HepG2 (cell line): ENCODE measurements at regions not wholly inside any gene's neighbourhood (a gene's known extent, or its start where the extent isn't known, plus 50 kb on each side); places are given as distances from the start of the nearest gene placed in this dataset.

Experiments
- ATAC-seq: fragments of 200-7000 bp; cut with Tn5 transposase; 3 replicates; pipeline ENCODE4 v1.9.1; 2020; ENCODE audit warnings: mild to moderate bottlenecking, moderate library complexity
- BruUV-seq: library from RNA; stranded (reverse); fragments of 400-500 nt; replicated peaks from 2 replicates; lab custom pipeline; 2021; lab: Mats Ljungman, UMichigan
- CTCF ChIA-PET: fragments of 300-600 bp; formaldehyde crosslinking; extraction: SDS; loops from one replicate; lab custom pipeline; 2021; ENCODE audit warnings: low total read pairs, inconsistent platforms, low intra/inter-chr PET ratio; lab: Yijun Ruan, JAX
- POLR2A ChIA-PET: fragments of 350-600 bp; sonication (Branson Sonifier 250); formaldehyde crosslinking; loops from one replicate; lab custom pipeline; 2020; ENCODE audit warnings: antibody characterized with exemption, inconsistent platforms; lab: Yijun Ruan, JAX
- DNase-seq: peaks from one replicate; pipeline ENCODE4 v3.0.0-alpha.2; 2015; ENCODE audit warnings: low spot score
- FAIRE-seq: peaks from 3 replicates; lab custom pipeline; 2011; peaks lifted over from hg19 to GRCh38; lab: Jason Lieb, UNC
- H2AFZ ChIP-seq: one replicate; pipeline ENCODE4 v1.6.1; 2011; ENCODE audit warnings: low read length, inconsistent platforms
- H3K27ac ChIP-seq: fragments of 300-600 bp; 3 replicates; pipeline ENCODE4 v1.8.0; 2011; ENCODE audit warnings: mixed run types, mild to moderate bottlenecking, mixed read lengths, low read length, inconsistent platforms; ENCODE audit not compliant: insufficient read depth; ENCODE audit errors: extremely low read length
- H3K27me3 ChIP-seq, 2 experiments: fragments of 200-600 bp in 1 of 2; 2 replicates in 1 of 2; 3 replicates in 1 of 2; pipeline versions ENCODE4 v1.6.0 to v1.8.0; 2011; ENCODE audit warnings: low read length in 2 of 2, mild to moderate bottlenecking in 2 of 2, moderate library complexity in 2 of 2, inconsistent platforms in 1 of 2; ENCODE audit not compliant: insufficient read depth in 2 of 2, control insufficient read depth in 1 of 2
- H3K36me3 ChIP-seq, 2 experiments: fragments of 200-600 bp in 1 of 2; replicated peaks in 1 of 2; 2 replicates in 1 of 2; 3 replicates in 1 of 2; pipeline versions ENCODE4 v1.5.1 to v1.8.0; 2011; ENCODE audit warnings: low read length in 2 of 2, inconsistent platforms in 1 of 2; ENCODE audit not compliant: insufficient read depth in 2 of 2, control insufficient read depth in 1 of 2
- H3K4me1 ChIP-seq: 2 replicates; pipeline ENCODE4 v1.5.1; 2012; ENCODE audit warnings: low read length, inconsistent platforms; ENCODE audit not compliant: insufficient read depth
- H3K4me2 ChIP-seq: 2 replicates; pipeline ENCODE4 v1.6.0; 2011; ENCODE audit warnings: low read depth, low read length, inconsistent platforms
- H3K4me3 ChIP-seq, 3 experiments: fragments of 200-600 bp in 1 of 3; sonication (generic), shearing (Covaris generic) in 1 of 3; replicated peaks in 1 of 3; 2 replicates each; pipeline ENCODE4 v1.5.1; 2011 to 2016; ENCODE audit warnings: low read length in 3 of 3, inconsistent platforms in 2 of 3, low read depth in 2 of 3, mild to moderate bottlenecking in 2 of 3, control low read depth in 1 of 3, mixed read lengths in 1 of 3; ENCODE audit not compliant: insufficient read depth in 1 of 3
- H3K79me2 ChIP-seq: one replicate; pipeline ENCODE4 v1.6.1; 2011; ENCODE audit warnings: low read length, inconsistent platforms; ENCODE audit not compliant: insufficient read depth
- H3K9ac ChIP-seq: 2 replicates; pipeline ENCODE4 v1.6.0; 2011; ENCODE audit warnings: mild to moderate bottlenecking, low read depth, low read length, inconsistent platforms; ENCODE audit not compliant: insufficient read depth
- H3K9me3 ChIP-seq: 2 replicates; pipeline ENCODE4 v1.5.1; 2012; ENCODE audit warnings: mild to moderate bottlenecking, low read length
- H4K20me1 ChIP-seq: 2 replicates; pipeline ENCODE4 v1.6.0; 2011; ENCODE audit warnings: inconsistent platforms, mild to moderate bottlenecking, low read length, moderate library complexity; ENCODE audit not compliant: insufficient read depth
- CCDC6 ChIP-seq: sonication (generic); formaldehyde crosslinking; IDR thresholded peaks from 2 replicates; pipeline ENCODE4 v1.8.1; 2022; ENCODE audit warnings: mild to moderate bottlenecking, missing genetic modification reagents, moderate library complexity
- CHD2 ChIP-seq: IDR thresholded peaks from 2 replicates; pipeline ENCODE4 v1.6.1; 2011; ENCODE audit warnings: low read depth, low read length, improper control_type of control experiment
- FOSL2 ChIP-seq: sonication (generic); formaldehyde crosslinking; IDR thresholded peaks from 2 replicates; pipeline ENCODE4 v1.4.0; 2020; ENCODE audit warnings: missing genetic modification reagents
- GATAD2A ChIP-seq: IDR thresholded peaks from 2 replicates; pipeline ENCODE4 v1.6.1; 2016
- MEIS2 ChIP-seq: sonication (generic); formaldehyde crosslinking; IDR thresholded peaks from 2 replicates; pipeline ENCODE4 v1.9.0; 2021; ENCODE audit warnings: mild to moderate bottlenecking, missing genetic modification reagents
- NR2F1 ChIP-seq, 2 experiments: fragments of 450-650 bp in 1 of 2; formaldehyde crosslinking in 1 of 2; IDR thresholded peaks; 2 replicates each; pipeline versions ENCODE4 v1.5.0 to v1.6.1; 2016 to 2020; ENCODE audit warnings: mild to moderate bottlenecking in 1 of 2, missing compliant biosample characterization in 1 of 2, missing genetic modification reagents in 1 of 2, moderate library complexity in 1 of 2
- RARA ChIP-seq: IDR thresholded peaks from 2 replicates; pipeline ENCODE4 v1.6.1; 2016; ENCODE audit warnings: missing genetic modification reagents, missing compliant biosample characterization
- SOX6 ChIP-seq, 2 experiments: fragments of 450-650 bp in 1 of 2; sonication (generic) in 1 of 2; formaldehyde crosslinking in 1 of 2; IDR thresholded peaks; 2 replicates each; pipeline versions ENCODE4 v1.4.0 to v1.6.1; 2017 to 2020; ENCODE audit warnings: antibody characterized with exemption in 1 of 2, mild to moderate bottlenecking in 1 of 2, missing genetic modification reagents in 1 of 2
- ZNF343 ChIP-seq: sonication (generic); formaldehyde crosslinking; IDR thresholded peaks from 2 replicates; pipeline ENCODE4 v1.4.0; 2020; ENCODE audit warnings: mild to moderate bottlenecking, missing genetic modification reagents
- ZNF354B ChIP-seq: sonication (generic); formaldehyde crosslinking; IDR thresholded peaks from 2 replicates; pipeline ENCODE4 v1.8.0; 2022; ENCODE audit warnings: mild to moderate bottlenecking, missing genetic modification reagents
- ZNF383 ChIP-seq: sonication (generic); formaldehyde crosslinking; IDR thresholded peaks from 2 replicates; pipeline ENCODE4 v1.4.0; 2020; ENCODE audit warnings: missing genetic modification reagents, mild to moderate bottlenecking, borderline replicate concordance
- ZNF549 ChIP-seq: sonication (generic); formaldehyde crosslinking; IDR thresholded peaks from 2 replicates; pipeline ENCODE4 v1.5.0; 2020; ENCODE audit warnings: missing genetic modification reagents
- WGBS: methylation state at CpG from one replicate; pipeline ENCODE4 v1.1.6; 2017; ENCODE audit warnings: low lambda C conversion rate; 5-methylcytosine and 5-hydroxymethylcytosine counted together
- in situ Hi-C: cut with HindIII; loops from 2 replicates; pipeline ENCODE4 v1.10.0; 2017; ENCODE audit warnings: low pct_unique_long_range_greater_than_20kb; ENCODE audit not compliant: extremely low pct_ligation_motif_present
- intact Hi-C: fragments of 100-400 bp; cut with micrococcal nuclease; formaldehyde crosslinking; loops from one replicate; pipeline ENCODE4 v1.10.0; 2022; ENCODE audit not compliant: unreplicated experiment
- TF ChIP-seq, protein P1 (sequence below): sonication (generic); formaldehyde crosslinking; IDR thresholded peaks from 2 replicates; pipeline ENCODE4 v1.8.0; 2022; ENCODE audit warnings: missing genetic modification reagents, mild to moderate bottlenecking, inconsistent platforms, borderline replicate concordance
- TF ChIP-seq, protein P2 (sequence below): sonication (generic); formaldehyde crosslinking; conservative IDR thresholded peaks from 2 replicates; pipeline ENCODE4 v1.8.0; 2022; ENCODE audit warnings: low read depth, missing genetic modification reagents
- TF ChIP-seq, protein P3 (sequence below): sonication (generic); formaldehyde crosslinking; IDR thresholded peaks from 2 replicates; pipeline ENCODE4 v1.9.0; 2021; ENCODE audit warnings: mild to moderate bottlenecking, missing genetic modification reagents

DNA sequence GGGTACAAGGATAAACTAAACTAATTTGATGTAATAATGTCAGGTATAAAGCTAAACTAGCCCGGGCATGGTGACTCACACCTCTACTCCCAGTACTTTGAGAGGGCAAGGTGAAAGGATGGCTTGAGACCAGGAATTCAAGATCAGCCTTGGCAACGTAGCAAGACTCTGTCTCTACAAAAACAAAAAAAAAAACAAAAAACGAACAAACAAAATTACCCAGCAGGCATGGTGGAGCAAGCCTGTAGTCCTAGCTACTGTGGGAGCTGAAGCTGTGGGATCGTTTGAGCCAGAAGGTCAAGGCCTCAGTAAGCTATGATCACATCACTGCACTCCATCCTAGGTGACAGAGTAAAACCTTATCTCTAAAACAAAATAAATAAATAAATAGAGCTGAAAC, 131.8 kb upstream of the KYNU start:
- H2AFZ ChIP-seq: no peak overlapping the region
- no peak overlapping the region for H3K27ac ChIP-seq
- TF ChIP-seq GATAD2A (0 out of 2 replicates have a peak, but pooled peaks have one; percentile 29), MEIS2 (CRISPR knock-in tag) (no peak), CCDC6 (CRISPR knock-in tag) (no peak), ZNF549 (CRISPR knock-in tag) (no peak), NR2F1 (CRISPR knock-in tag; IDR thresholded peaks at IDR 0.05) (peak; percentile 46 to 64; a peak in 3 of 4 replicates), CHD2 (no peak), FOSL2 (CRISPR knock-in tag) (0 out of 2 replicates have a peak, but pooled peaks have one; percentile 10), ZNF383 (CRISPR knock-in tag) (no peak), ZNF343 (CRISPR knock-in tag) (no peak), ZNF354B (CRISPR knock-in tag) (no peak), RARA (CRISPR knock-in tag) (peak; percentile 36; the same call in 1 of the 2 replicates), SOX6 (IDR thresholded peaks at IDR 0.05) (no peak), SOX6 (CRISPR knock-in tag; IDR thresholded peaks at IDR 0.05) (peak; percentile 37; the same call in 1 of the 2 replicates)
- TF ChIP-seq, protein P1, sequence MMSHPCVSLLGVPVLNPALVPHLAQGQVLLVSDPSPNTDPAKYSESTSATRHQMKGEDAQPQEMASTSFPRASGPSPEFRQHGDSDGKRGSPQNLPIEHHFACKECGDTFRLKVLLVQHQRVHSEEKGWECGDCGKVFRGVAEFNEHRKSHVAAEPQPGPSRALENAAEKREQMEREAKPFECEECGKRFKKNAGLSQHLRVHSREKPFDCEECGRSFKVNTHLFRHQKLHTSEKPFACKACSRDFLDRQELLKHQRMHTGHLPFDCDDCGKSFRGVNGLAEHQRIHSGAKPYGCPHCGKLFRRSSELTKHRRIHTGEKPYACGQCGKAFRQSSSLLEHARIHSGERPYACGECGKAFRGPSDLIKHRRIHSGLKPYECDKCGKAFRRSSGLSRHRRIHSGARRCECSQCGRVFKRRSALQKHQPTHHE (CRISPR knock-in tag): no peak
- TF ChIP-seq, protein P2, sequence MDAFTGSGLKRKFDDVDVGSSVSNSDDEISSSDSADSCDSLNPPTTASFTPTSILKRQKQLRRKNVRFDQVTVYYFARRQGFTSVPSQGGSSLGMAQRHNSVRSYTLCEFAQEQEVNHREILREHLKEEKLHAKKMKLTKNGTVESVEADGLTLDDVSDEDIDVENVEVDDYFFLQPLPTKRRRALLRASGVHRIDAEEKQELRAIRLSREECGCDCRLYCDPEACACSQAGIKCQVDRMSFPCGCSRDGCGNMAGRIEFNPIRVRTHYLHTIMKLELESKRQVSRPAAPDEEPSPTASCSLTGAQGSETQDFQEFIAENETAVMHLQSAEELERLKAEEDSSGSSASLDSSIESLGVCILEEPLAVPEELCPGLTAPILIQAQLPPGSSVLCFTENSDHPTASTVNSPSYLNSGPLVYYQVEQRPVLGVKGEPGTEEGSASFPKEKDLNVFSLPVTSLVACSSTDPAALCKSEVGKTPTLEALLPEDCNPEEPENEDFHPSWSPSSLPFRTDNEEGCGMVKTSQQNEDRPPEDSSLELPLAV (CRISPR knock-in tag): no peak
- TF ChIP-seq, protein P3, sequence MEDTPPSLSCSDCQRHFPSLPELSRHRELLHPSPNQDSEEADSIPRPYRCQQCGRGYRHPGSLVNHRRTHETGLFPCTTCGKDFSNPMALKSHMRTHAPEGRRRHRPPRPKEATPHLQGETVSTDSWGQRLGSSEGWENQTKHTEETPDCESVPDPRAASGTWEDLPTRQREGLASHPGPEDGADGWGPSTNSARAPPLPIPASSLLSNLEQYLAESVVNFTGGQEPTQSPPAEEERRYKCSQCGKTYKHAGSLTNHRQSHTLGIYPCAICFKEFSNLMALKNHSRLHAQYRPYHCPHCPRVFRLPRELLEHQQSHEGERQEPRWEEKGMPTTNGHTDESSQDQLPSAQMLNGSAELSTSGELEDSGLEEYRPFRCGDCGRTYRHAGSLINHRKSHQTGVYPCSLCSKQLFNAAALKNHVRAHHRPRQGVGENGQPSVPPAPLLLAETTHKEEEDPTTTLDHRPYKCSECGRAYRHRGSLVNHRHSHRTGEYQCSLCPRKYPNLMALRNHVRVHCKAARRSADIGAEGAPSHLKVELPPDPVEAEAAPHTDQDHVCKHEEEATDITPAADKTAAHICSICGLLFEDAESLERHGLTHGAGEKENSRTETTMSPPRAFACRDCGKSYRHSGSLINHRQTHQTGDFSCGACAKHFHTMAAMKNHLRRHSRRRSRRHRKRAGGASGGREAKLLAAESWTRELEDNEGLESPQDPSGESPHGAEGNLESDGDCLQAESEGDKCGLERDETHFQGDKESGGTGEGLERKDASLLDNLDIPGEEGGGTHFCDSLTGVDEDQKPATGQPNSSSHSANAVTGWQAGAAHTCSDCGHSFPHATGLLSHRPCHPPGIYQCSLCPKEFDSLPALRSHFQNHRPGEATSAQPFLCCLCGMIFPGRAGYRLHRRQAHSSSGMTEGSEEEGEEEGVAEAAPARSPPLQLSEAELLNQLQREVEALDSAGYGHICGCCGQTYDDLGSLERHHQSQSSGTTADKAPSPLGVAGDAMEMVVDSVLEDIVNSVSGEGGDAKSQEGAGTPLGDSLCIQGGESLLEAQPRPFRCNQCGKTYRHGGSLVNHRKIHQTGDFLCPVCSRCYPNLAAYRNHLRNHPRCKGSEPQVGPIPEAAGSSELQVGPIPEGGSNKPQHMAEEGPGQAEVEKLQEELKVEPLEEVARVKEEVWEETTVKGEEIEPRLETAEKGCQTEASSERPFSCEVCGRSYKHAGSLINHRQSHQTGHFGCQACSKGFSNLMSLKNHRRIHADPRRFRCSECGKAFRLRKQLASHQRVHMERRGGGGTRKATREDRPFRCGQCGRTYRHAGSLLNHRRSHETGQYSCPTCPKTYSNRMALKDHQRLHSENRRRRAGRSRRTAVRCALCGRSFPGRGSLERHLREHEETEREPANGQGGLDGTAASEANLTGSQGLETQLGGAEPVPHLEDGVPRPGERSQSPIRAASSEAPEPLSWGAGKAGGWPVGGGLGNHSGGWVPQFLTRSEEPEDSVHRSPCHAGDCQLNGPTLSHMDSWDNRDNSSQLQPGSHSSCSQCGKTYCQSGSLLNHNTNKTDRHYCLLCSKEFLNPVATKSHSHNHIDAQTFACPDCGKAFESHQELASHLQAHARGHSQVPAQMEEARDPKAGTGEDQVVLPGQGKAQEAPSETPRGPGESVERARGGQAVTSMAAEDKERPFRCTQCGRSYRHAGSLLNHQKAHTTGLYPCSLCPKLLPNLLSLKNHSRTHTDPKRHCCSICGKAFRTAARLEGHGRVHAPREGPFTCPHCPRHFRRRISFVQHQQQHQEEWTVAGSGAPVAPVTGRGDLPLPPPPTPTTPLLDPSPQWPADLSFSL (CRISPR knock-in tag): no peak

More for the DNA sequence above, 131.8 kb upstream of the KYNU start:
- no TSS peak for BruUV-seq
- DNase-seq: peak; percentile 19
- in situ Hi-C loops (no loop called here), intact Hi-C loops (loop anchor here (5.0 kb wide), 1 partner anchor 53 kb away; no protein-coding TSS in a partner anchor)
- Histone ChIP-seq H3K4me3 (no peak overlapping the region), H3K27me3 (no peaks in the 10 kb centered on the region), H3K9ac (no peak overlapping the region), H3K4me1 (peaks cover 3% of the 10 kb centered on the region), H3K36me3 (no peaks in the 10 kb centered on the region), H3K9me3 (no peaks in the 10 kb centered on the region), H3K4me2 (no peak overlapping the region), H3K79me2 (no peaks in the 10 kb centered on the region), H4K20me1 (no peaks in the 10 kb centered on the region)
- FAIRE-seq: no peak
- ATAC-seq: peak; percentile 90
- CTCF ChIA-PET: no interaction called here
- POLR2A ChIA-PET: no interaction called here
- 8% methylated on average over 4 of the region's 4 CpGs for WGBS
